ENCODE measurements at regions not wholly inside any gene's neighbourhood (a gene's known extent, or its start where the extent isn't known, plus 50 kb on each side); places are given as distances from the start of the nearest gene placed in this dataset.
"Not testable (repeated sequence)": the region's sequence is repeated elsewhere in the genome, so short reads cannot be mapped to it uniquely, and the experiment has no call there.

GRCh38 chr5:102048940-102049339, 247.1 kb downstream of the SLCO4C1 start:
- no peak for DNase-seq (ENCODE audit: low read depth)

DNA sequence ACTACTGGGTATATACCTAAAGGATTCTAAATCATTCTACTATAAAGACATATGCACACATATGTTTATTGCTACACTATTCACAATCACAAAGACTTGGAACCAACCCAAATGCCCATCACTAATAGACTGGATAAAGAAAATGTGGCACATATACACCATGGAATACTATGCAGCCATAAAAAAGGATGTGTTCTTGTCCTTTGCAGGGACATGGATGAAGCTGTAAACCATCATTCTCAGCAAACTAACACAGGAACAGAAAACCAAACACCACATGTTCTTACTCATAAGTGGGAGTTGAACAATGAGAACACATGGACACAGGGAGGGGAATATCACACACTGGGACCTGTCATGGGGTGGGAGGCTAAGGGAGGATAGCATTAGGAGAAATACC, 249.0 kb downstream of the SLCO4C1 start:
- not testable (repeated sequence) for DNase-seq (ENCODE audit: low read depth)

GRCh38 chr5:102040326-102040725, 255.8 kb downstream of the SLCO4C1 start:
- DNase-seq (ENCODE audit: low read depth), result no peak

DNA sequence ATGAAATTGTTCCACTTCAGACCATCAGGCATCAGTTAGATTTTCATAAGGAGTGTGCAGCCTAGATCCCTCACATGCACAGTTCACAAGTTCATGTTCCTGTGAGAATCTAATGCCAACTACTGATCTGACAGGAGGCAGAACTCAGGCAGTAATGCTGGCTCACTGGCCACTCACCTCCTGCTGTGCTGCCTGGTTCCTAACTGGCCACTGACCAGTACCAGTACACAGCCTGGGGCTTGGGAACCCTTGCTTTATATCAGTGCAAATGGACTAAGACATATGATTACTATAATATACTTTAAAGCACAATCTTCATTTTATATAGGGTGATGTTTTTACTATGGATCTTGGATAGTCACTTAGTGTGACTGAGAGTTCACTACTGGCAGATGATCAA, 259.2 kb downstream of the SLCO4C1 start:
- DNase-seq (ENCODE audit: low read depth), result no peak

- no peak for DNase-seq (ENCODE audit: low read depth)
Measured at GRCh38 chr5:102031711-102032110, 264.4 kb downstream of the SLCO4C1 start.

- no peak for DNase-seq (ENCODE audit: low read depth)
Measured at GRCh38 chr5:102018690-102019089, 277.4 kb downstream of the SLCO4C1 start.

DNA sequence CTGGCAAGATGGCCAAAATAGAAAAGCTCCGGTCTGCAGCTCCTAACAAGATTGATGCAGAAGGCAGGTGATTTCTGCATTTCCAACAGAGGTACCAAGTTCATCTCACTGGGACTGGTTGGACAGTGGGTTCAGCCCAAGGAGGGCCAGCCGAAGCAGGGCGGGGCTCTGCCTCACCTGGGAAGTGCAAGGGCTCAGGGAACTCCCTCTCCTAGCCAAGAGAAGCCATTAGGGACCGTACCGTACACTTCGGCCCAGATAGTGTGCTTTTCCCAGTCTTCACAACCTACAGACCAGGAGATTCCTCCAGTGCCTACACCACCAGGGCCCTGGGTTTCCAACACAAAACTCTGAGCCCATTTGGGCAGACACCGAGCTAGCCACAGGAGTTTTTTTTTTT, 277.8 kb downstream of the SLCO4C1 start:
- DNase-seq (ENCODE audit: low read depth), result no peak

GRCh38 chr5:102014371-102014770, 281.7 kb downstream of the SLCO4C1 start:
- no peak for DNase-seq (ENCODE audit: low read depth)

- DNase-seq (ENCODE audit: low read depth), result no peak
Measured at GRCh38 chr5:102010644-102011043, 285.4 kb downstream of the SLCO4C1 start.

- no peak for DNase-seq (ENCODE audit: low read depth)
Measured at GRCh38 chr5:101997235-101997634, 298.8 kb downstream of the SLCO4C1 start.

DNA sequence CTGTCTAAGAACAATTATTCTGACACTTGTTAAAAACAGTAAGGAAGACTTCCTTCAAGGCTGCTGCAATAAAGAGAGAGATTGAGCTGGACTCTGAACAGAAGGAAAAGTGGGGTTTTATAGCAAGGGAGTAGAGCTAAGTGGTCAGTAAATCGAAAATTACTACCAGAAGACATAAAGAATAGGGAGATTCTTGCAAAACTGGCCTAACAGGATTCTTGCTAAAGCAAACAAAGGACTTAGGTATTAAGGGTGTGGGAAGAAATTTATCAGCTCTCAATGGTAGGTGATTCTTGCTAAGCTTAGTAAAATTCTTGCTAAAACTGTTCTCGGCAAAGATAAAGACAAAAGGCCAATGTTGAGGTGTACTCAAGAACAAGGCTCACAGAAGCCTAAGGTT, 300.5 kb downstream of the SLCO4C1 start:
- DNase-seq (ENCODE audit: low read depth), result no peak

DNA sequence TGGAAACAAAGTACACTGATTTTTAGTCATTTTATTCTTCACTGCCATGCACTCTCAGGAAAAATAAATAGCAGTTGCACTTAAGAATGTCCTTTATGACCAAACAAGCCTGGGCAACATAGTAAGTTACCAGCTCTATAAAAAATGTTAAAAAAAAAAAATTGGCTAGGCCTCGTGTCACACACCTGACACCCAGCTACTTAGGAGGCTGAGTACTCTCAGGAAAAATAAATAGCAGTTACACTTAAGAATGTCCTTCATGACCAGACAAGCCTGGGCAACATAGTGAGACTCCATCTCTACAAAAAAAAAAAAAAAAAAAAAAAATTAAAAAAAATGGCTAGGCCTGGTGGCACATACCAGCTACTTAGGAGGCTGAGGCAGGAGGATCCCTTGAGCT, 304.6 kb downstream of the SLCO4C1 start:
- DNase-seq (ENCODE audit: low read depth), result no peak

DNA sequence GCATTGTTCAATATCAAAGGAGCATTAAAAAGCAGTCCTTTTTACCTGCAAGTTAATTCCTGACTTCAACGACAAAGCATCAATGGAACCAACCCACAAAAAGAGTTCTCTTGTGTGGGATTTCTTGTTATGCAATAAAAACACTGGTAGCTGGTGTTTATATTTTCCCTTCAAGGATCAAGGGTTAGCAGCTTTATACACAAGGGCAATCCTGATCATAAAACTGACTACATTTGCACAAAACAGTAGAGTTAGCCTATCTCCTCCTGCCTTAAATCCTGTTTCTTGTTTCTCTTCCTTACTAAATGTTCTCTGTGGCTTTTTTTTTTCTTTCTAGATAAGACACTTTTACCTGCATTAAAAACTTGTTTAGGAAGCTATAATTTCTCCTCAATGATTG, 306.4 kb downstream of the SLCO4C1 start:
- no peak for DNase-seq (ENCODE audit: low read depth)

DNA sequence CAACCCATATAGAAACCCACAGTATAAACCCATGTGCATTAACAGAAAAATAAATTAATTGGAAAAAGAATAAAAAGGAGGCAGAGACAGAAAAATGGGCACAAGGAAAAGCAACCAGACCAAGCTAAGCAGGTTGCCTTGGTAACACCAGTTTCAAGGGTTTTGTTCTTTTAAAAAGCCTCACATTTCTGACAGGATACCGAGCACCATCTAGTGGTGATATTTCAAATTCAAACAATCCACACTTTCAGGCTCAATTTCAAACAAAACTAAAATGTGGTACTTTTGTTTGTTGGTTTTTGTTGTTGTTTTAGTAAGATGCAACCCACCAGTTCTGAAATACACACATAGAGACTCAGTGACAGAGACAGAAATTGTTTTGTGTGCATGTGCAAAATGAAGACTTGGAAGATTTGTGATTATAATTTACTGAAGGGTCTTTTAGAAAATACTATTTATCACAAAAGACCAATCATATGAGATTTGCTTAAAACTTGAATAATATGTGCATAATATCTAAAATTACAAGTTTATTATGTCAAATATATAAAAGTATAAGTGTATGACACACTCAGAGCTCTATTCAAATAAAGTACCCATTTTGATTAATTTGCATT, 318.2 kb downstream of the SLCO4C1 start:
- no peak for DNase-seq (ENCODE audit: low read depth)

- DNase-seq (ENCODE audit: low read depth), result no peak
Measured at GRCh38 chr5:101976933-101977332, 319.2 kb downstream of the SLCO4C1 start.

DNA sequence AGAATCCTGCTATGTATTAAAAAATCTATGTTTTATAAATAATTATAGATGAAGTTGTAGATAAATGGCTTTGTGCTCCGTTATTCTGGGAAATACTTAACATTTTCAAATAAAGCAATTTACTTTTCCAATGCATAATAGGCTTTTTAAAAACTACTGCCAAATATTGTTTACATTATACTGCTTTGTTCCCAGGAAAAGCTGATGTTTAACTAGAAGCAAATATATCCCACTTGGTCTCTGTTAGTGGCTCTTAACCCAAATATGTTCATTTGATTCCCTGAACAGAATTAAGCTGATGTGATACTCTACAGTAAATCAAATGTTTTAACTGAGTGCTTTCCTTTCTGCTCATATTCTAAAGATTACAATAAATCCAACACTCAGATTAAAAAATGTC, 326.3 kb downstream of the SLCO4C1 start:
- DNase-seq (ENCODE audit: low read depth), result no peak

GRCh38 chr5:101966476-101966875, 329.6 kb downstream of the SLCO4C1 start:
- DNase-seq (ENCODE audit: low read depth), result no peak

GRCh38 chr5:101955891-101956290, 340.2 kb downstream of the SLCO4C1 start:
- DNase-seq (ENCODE audit: low read depth), result no peak

- DNase-seq (ENCODE audit: low read depth), result no peak
Measured at GRCh38 chr5:101950019-101950418, 346.1 kb downstream of the SLCO4C1 start.

DNA sequence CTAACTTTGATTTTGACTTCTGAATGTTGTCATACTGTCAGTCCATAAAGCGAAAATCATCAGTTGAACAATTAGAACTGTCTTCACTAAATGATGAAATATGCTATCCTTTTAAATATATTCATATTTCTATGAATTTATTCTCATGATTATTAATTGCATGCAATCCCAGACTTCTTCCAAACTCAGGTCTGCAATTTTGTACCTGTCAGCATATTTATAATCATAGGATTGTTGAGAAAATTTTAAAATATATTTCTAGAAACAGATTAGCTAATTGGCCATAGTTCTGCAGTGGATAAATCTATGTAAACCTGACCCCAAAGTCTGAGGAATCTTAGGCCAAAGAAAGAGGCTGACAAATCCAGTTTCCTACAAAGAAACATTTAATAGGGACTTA, 347.5 kb downstream of the SLCO4C1 start:
- DNase-seq (ENCODE audit: low read depth), result no peak

DNA sequence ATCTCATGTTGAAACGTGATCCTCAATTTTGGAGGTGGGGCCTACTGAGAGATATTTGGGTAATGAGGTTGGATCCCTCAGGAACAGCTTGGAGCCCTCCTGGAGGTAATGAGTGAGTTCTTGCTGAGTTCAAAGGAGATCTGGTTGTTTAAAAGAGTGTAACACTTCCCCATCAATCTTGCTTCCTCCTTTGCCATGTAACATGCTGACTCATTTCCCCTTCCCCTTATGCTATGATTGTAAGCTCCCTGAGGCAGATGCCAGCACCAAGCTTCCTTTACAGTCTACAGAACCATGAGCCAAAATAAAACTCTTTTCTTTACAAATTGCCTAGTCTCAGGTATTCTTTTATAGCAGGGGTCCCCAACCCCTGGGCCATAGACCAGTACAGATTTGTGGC, 352.3 kb downstream of the SLCO4C1 start:
- no peak for DNase-seq (ENCODE audit: low read depth)

- DNase-seq (ENCODE audit: low read depth), result no peak
Measured at GRCh38 chr5:101942321-101942882, 353.7 kb downstream of the SLCO4C1 start.

DNA sequence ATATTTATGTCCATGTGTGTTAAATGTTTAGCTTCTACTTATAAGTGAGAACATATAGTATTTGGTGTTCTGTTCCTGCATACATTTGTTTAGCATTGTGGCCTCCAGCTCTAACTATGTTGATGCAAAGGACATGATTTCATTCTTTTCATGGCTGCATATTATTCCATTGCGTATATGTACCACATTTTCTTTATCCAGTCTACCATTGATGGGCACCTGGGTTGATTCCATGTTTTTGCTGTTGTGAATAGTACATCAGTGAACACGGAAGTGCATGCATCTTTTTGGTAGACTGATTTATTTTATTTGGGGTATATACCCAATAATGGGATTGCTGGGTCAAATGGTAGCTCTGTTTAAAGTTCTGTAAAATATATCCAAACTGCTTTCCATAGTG, 359.0 kb downstream of the SLCO4C1 start:
- no peak for DNase-seq (ENCODE audit: low read depth)

- DNase-seq (ENCODE audit: low read depth), result no peak
Measured at GRCh38 chr5:101935086-101935485, 361.0 kb downstream of the SLCO4C1 start.

All from activated T-cell treated with anti-CD3 and anti-CD28 coated beads for 1 hour (primary cell).